ENCODE measurements at regions not wholly inside any gene's neighbourhood (a gene's known extent, or its start where the extent isn't known, plus 50 kb on each side); places are given as distances from the start of the nearest gene placed in this dataset.

GRCh38 chr21:24895885-24896734 lies 711.2 kb downstream of the MRPL39 start:
- Mint-ChIP-seq H3K4me1 (peaks cover 6 to 9% (median 8%) of the 10 kb centered on the region in 3 donors), H3K9me3 (peaks cover 0 to 2% (median 0%) of the 10 kb centered on the region in 3 donors), H3K4me3 (peak overlapping the region in 1 of 4 donors; percentile 4), H3K27ac (peak overlapping the region in 1 of 3 donors; percentile 47), H3K27me3 (no peaks in the 10 kb centered on the region), H3K36me3 (no peaks in the 10 kb centered on the region)

- no peaks in the 10 kb centered on the region for H3K27me3 Mint-ChIP-seq
- no peak overlapping the region for H3K4me3 Mint-ChIP-seq
- no peak overlapping the region for H3K27ac Mint-ChIP-seq
- peaks cover 0 to 2% (median 0%) of the 10 kb centered on the region in 3 donors for H3K9me3 Mint-ChIP-seq
- no peaks in the 10 kb centered on the region for H3K36me3 Mint-ChIP-seq
- peaks cover 6 to 8% (median 8%) of the 10 kb centered on the region in 3 donors for H3K4me1 Mint-ChIP-seq
These were observed 713.0 kb downstream of the MRPL39 start for GRCh38 chr21:24894324-24894723.

DNA sequence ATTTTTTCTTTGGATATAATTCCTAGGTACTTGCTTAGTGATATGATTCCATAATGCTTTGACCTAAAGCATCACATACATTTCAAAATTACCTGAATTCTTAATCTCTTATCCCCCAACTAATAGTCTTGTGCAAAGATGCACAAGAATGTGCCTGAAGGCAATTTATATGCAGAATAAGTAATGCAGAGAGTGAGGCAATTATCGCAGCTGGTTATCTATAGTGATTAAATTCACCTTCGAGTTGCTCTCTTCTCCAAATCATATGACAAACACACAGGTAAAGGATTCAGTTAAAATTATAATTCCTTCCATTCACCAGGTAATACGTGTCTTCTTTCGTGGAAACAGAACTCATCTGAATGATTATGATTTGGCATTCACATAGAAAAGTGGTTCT lies 717.3 kb downstream of the MRPL39 start:
- H3K9me3 Mint-ChIP-seq, result peaks cover under 1 to 2% (median 1%) of the 10 kb centered on the region in 3 donors
- H3K27ac Mint-ChIP-seq, result no peak overlapping the region
- H3K36me3 Mint-ChIP-seq, result no peaks in the 10 kb centered on the region
- H3K27me3 Mint-ChIP-seq, result no peaks in the 10 kb centered on the region
- H3K4me1 Mint-ChIP-seq, result no peaks in the 10 kb centered on the region
- no peak overlapping the region for H3K4me3 Mint-ChIP-seq

DNA sequence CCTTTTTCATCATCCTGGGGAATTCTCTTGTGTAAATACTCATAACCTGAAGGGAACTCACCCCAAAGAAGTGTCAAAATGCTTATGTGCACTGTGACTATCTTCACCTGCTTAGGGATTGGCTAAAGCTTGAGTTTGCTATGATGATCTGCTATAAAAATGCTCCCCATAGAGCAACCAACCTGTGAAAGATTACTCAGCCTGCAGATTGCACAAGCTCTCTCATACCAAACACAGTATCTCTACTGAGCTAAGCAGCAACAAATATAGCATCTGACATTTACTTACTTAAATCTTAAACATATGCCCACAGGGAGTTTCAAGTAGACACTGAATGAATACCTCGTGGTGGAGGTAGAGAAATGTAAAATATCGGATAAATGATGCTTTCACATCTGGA lies 725.8 kb downstream of the MRPL39 start:
- H3K9me3 Mint-ChIP-seq, result peaks cover 2 to 7% (median 3%) of the 10 kb centered on the region in 3 donors
- H3K36me3 Mint-ChIP-seq, result no peaks in the 10 kb centered on the region
- H3K4me1 Mint-ChIP-seq, result no peaks in the 10 kb centered on the region
- H3K27ac Mint-ChIP-seq, result no peak overlapping the region
- no peak overlapping the region for H3K4me3 Mint-ChIP-seq
- H3K27me3 Mint-ChIP-seq, result no peaks in the 10 kb centered on the region

DNA sequence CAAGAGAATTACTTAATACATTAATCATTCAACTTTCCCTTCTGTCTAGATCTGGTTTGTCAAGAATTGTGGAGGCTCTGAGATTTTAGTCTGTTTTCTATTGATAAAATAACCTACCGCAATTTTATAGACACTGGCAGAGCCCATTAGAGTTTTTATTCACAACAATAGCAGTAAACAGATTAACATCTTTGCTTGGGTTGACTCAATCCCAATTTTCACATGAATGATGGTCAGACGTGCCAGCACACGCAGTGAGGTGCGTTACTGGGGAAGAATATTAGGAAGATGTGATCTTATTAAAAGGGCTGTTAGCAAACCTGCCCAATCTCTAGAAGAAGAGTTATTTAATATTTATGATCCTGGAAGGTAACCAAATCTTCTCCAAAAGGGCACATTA lies 736.6 kb downstream of the MRPL39 start:
- Mint-ChIP-seq H3K36me3 (no peaks in the 10 kb centered on the region), H3K27me3 (peaks cover 1% of the 10 kb centered on the region), H3K4me1 (no peaks in the 10 kb centered on the region), H3K9me3 (peaks cover 4 to 15% (median 8%) of the 10 kb centered on the region in 3 donors), H3K27ac (no peak overlapping the region), H3K4me3 (no peak overlapping the region)

DNA sequence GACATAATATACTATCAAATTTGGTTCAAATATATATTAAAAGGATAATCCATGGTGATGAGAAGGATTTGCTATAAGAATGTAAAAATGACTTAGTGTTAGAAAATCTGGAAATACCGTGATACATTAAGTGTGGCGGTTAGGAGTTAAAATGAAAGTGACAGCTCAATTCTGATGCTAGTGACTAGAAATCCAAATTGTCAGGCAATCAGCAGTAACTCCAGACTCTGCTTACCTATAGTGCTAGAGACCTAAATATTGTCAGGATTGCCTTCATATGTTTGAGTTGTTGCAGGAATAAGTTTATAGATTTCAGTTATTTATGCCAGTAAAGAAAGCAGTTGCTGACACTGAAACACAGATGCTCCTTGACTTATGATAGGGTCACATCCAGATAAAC lies 737.4 kb downstream of the MRPL39 start:
- Mint-ChIP-seq H3K4me3 (no peak overlapping the region), H3K27ac (no peak overlapping the region), H3K4me1 (no peaks in the 10 kb centered on the region), H3K36me3 (no peaks in the 10 kb centered on the region), H3K9me3 (peaks cover 4 to 15% (median 8%) of the 10 kb centered on the region in 3 donors), H3K27me3 (peaks cover 1% of the 10 kb centered on the region)

- no peak overlapping the region for H3K4me3 Mint-ChIP-seq
- peaks cover 4 to 11% (median 6%) of the 10 kb centered on the region in 3 donors for H3K9me3 Mint-ChIP-seq
- H3K27ac Mint-ChIP-seq, result no peak overlapping the region
- no peaks in the 10 kb centered on the region for H3K4me1 Mint-ChIP-seq
- H3K36me3 Mint-ChIP-seq, result no peaks in the 10 kb centered on the region
- peaks cover 1% of the 10 kb centered on the region for H3K27me3 Mint-ChIP-seq
These were observed 739.2 kb downstream of the MRPL39 start for GRCh38 chr21:24868117-24868516.

DNA sequence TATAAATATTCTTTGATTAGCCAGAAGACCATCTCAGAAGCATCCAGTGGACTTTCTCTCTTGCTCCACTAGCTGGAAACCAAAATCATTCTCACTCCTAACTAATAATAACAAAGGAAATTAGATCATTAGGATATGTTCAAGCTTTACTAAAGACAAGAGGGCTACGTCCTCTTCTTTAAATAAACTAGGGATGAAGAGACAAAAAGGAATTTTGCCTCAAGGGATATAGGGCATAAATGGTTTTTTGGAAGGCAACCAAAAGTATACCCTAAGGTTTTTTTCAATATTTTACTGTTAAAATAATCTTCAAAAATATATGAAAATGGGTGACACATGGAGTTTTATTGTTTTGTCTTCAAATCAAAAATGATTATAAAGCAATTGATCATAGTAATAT lies 745.8 kb downstream of the MRPL39 start:
- H3K4me1 Mint-ChIP-seq, result no peaks in the 10 kb centered on the region
- H3K4me3 Mint-ChIP-seq, result no peak overlapping the region
- peaks cover 0 to 3% (median 0%) of the 10 kb centered on the region in 3 donors for H3K9me3 Mint-ChIP-seq
- peaks cover 1% of the 10 kb centered on the region for H3K27me3 Mint-ChIP-seq
- no peaks in the 10 kb centered on the region for H3K36me3 Mint-ChIP-seq
- no peak overlapping the region for H3K27ac Mint-ChIP-seq

DNA sequence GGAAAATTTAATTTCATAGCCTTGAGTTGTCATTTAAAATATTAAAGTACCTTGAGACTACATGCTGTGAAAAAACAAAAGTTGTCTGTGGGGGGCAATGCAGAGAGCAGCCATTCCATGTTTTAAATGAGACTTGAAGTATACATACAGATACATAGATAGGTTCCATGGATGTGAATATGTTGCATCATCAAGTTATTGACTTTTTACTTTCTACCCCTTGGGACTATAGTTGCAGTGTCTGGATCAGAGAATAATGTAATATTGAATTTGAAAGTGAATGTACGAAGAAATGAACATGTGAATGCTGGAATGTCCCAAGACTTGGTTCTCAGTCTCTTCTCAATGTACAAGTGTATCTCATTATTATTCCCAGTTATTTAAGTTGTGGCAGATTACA lies 751.0 kb downstream of the MRPL39 start:
- peaks cover 0 to 5% (median 0%) of the 10 kb centered on the region in 3 donors for H3K4me1 Mint-ChIP-seq
- peaks cover 0 to 3% (median 0%) of the 10 kb centered on the region in 3 donors for H3K9me3 Mint-ChIP-seq
- H3K27me3 Mint-ChIP-seq, result no peaks in the 10 kb centered on the region
- H3K36me3 Mint-ChIP-seq, result no peaks in the 10 kb centered on the region
- no peak overlapping the region for H3K27ac Mint-ChIP-seq
- H3K4me3 Mint-ChIP-seq, result no peak overlapping the region

- H3K4me1 Mint-ChIP-seq, result peaks cover 0 to 5% (median 0%) of the 10 kb centered on the region in 3 donors
- H3K36me3 Mint-ChIP-seq, result no peaks in the 10 kb centered on the region
- H3K27ac Mint-ChIP-seq, result no peak overlapping the region
- no peaks in the 10 kb centered on the region for H3K9me3 Mint-ChIP-seq
- H3K4me3 Mint-ChIP-seq, result no peak overlapping the region
- no peaks in the 10 kb centered on the region for H3K27me3 Mint-ChIP-seq
These were observed 754.6 kb downstream of the MRPL39 start for GRCh38 chr21:24852610-24853195.

DNA sequence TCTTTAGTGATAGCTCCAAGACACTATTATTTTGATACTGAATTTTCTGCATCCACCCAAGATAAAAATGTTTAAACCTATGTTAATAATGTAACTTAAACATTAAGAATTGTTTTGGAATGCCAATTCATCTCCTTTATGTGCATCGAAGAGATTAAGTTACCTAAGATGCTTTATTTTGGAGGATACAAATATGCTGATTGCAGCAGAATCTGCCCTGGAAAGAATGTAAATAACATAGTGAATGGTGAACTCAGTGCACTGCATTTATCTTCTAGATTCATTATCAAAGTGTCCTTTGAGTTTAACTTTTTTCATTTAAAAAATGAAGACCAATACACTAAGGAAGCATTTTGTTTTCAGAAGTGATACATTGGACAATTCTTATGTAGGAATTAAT lies 757.2 kb downstream of the MRPL39 start:
- H3K27me3 Mint-ChIP-seq, result no peaks in the 10 kb centered on the region
- no peaks in the 10 kb centered on the region for H3K9me3 Mint-ChIP-seq
- peaks cover 0 to 5% (median 0%) of the 10 kb centered on the region in 3 donors for H3K4me1 Mint-ChIP-seq
- H3K36me3 Mint-ChIP-seq, result no peaks in the 10 kb centered on the region
- no peak overlapping the region for H3K27ac Mint-ChIP-seq
- H3K4me3 Mint-ChIP-seq, result no peak overlapping the region

- Mint-ChIP-seq H3K27ac (no peak overlapping the region), H3K27me3 (no peaks in the 10 kb centered on the region), H3K4me3 (no peak overlapping the region), H3K4me1 (no peaks in the 10 kb centered on the region), H3K9me3 (no peaks in the 10 kb centered on the region), H3K36me3 (no peaks in the 10 kb centered on the region)
These were observed 762.6 kb downstream of the MRPL39 start for GRCh38 chr21:24844671-24845070.

DNA sequence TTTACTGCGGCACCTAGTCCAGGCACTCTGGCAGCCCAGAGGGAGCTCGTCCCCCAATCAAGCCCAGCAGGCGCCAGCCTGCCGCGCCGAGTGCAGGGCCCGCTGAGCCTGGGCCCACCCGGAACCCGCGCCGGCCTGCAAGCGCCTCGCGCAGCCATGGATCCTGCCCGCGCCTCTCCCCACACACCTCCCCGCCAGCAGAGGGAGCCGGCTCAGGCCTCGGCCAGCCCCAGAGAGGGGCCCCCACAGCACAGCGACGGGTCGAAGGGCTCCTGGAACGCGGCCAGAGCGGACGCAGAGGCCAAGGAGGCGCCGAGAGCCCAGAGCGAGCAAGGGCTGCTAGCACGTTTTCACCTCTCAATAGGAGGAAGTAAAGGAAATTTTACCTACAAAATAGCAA lies 767.0 kb downstream of the MRPL39 start:
- H3K27me3 Mint-ChIP-seq, result peaks cover 2% of the 10 kb centered on the region
- no peak overlapping the region for H3K4me3 Mint-ChIP-seq
- no peaks in the 10 kb centered on the region for H3K9me3 Mint-ChIP-seq
- no peaks in the 10 kb centered on the region for H3K4me1 Mint-ChIP-seq
- H3K36me3 Mint-ChIP-seq, result no peaks in the 10 kb centered on the region
- no peak overlapping the region for H3K27ac Mint-ChIP-seq

DNA sequence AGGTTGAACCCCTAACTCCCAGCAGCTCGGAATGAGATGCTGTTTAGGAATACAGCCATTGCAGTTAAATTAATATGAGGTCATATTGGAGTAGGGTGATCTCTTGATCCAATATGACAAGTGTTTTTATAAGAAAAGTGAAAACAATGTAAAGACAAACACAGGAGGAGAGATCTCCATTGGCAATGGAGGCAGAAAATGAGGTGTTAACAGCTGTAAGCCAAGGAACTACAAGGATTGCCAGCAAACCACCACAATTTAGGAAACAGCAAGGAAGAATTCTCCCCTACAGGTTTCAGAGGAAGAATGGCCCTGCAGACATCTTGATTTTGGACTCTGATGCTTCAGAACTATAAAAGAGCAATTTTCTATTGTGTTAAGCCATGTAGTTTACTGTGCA lies 774.3 kb downstream of the MRPL39 start:
- Mint-ChIP-seq H3K27ac (no peak overlapping the region), H3K4me1 (no peaks in the 10 kb centered on the region), H3K27me3 (peaks cover 2% of the 10 kb centered on the region), H3K9me3 (no peaks in the 10 kb centered on the region), H3K36me3 (no peaks in the 10 kb centered on the region), H3K4me3 (no peak overlapping the region)

DNA sequence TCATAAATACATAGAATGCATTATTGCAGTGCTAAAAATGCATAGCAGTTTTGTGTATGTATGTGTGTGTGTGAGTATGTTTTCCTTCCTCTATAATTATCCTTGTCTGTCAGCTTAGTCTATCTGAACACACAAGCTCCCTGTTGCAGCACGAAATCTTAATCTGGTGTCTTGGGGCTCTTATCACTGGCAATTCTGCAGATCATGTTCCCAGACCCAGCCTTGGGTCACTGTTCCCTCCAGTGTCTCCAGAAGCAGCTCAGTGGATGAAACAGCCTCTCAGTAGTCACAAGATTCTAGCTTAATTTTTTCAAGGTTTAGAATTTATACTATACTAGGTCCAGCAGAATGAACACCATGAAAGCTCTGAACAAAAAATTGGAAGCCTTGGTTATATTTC lies 777.9 kb downstream of the MRPL39 start:
- no peaks in the 10 kb centered on the region for H3K9me3 Mint-ChIP-seq
- H3K4me3 Mint-ChIP-seq, result no peak overlapping the region

DNA sequence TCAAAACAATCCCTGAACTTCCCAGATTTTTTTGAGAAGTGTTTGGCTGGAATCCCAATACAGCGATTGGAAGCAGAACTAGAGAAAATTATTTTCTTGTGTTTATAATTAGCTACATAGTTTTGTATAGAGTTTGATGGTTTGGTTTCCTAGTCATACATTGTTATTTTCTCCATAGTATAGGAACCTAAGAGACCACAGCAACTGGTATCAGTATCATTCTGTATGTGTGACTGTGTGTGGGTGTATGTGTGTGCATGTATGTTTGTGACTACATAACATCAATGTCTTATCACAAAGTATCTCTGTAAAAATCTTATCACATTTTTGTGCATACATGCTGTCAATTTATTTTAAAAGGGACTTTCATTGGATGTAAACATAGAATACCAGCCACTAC lies 780.5 kb downstream of the MRPL39 start:
- H3K4me3 Mint-ChIP-seq, result no peak overlapping the region
- no peaks in the 10 kb centered on the region for H3K27me3 Mint-ChIP-seq
- H3K9me3 Mint-ChIP-seq, result no peaks in the 10 kb centered on the region
- no peak overlapping the region for H3K27ac Mint-ChIP-seq
- peaks cover 0 to 5% (median 4%) of the 10 kb centered on the region in 3 donors for H3K4me1 Mint-ChIP-seq
- no peaks in the 10 kb centered on the region for H3K36me3 Mint-ChIP-seq

More for the DNA sequence above, 777.9 kb downstream of the MRPL39 start:
- no peaks in the 10 kb centered on the region for H3K27me3 Mint-ChIP-seq
- H3K36me3 Mint-ChIP-seq, result no peaks in the 10 kb centered on the region
- H3K4me1 Mint-ChIP-seq, result no peaks in the 10 kb centered on the region
- H3K27ac Mint-ChIP-seq, result no peak overlapping the region

All from IgD-negative memory B cell (primary cell).